H7 (cell line): ENCODE measurements at regions not wholly inside any gene's neighbourhood (a gene's known extent, or its start where the extent isn't known, plus 50 kb on each side); places are given as distances from the start of the nearest gene placed in this dataset.
"Not testable (repeated sequence)": the region's sequence is repeated elsewhere in the genome, so short reads cannot be mapped to it uniquely, and the experiment has no call there.

Experiments used
- DNase-seq: peaks from one replicate; pipeline ENCODE4 v3.0.0; 2012
- H3K27me3 ChIP-seq: 2 replicates; pipeline ENCODE4 v1.6.0; 2011; ENCODE audit warnings: mild to moderate bottlenecking, low read length; ENCODE audit not compliant: control insufficient read depth, insufficient read depth
- H3K36me3 ChIP-seq: replicated peaks from 2 replicates; pipeline ENCODE4 v1.5.1; 2011; ENCODE audit warnings: low read length; ENCODE audit not compliant: control insufficient read depth, insufficient read depth
- H3K4me3 ChIP-seq: 2 replicates; pipeline ENCODE4 v1.5.1; 2011; ENCODE audit warnings: low read depth, mild to moderate bottlenecking, control low read depth, low read length, moderate library complexity; ENCODE audit not compliant: insufficient read depth

- H3K36me3 ChIP-seq, H3K27me3 ChIP-seq, DNase-seq, H3K4me3 ChIP-seq: not testable (repeated sequence)
Measured at GRCh38 chr5:86566030-86566429, 51.7 kb upstream of the COX7C start.
